GM12878 (cell line): ENCODE measurements at regions not wholly inside any gene's neighbourhood (a gene's known extent, or its start where the extent isn't known, plus 50 kb on each side); places are given as distances from the start of the nearest gene placed in this dataset.

ENCODE experiments used
- CEBPB ChIP-seq, 2 experiments: fragments of 150-350 bp in 1 of 2; IDR thresholded peaks; 2 replicates each; pipeline ENCODE4 v1.6.1; 2012 to 2014; ENCODE audit warnings: low read depth in 2 of 2, low read length in 2 of 2, borderline replicate concordance in 1 of 2, inconsistent platforms in 1 of 2
- CTCF ChIP-seq, 3 experiments: IDR thresholded peaks in 2 of 3; conservative IDR thresholded peaks in 1 of 3; 2 replicates each; pipeline ENCODE4 v1.5.1; 2011; ENCODE audit warnings: low read depth in 3 of 3, low read length in 3 of 3, mild to moderate bottlenecking in 3 of 3, control low read depth in 2 of 3, moderate library complexity in 2 of 3, inconsistent platforms in 1 of 3, mixed read lengths in 1 of 3; ENCODE audit not compliant: control insufficient read depth in 2 of 3, insufficient read depth in 1 of 3; ENCODE audit errors: extremely low read depth in 1 of 3
- EZH2 ChIP-seq: IDR thresholded peaks from 2 replicates; pipeline ENCODE4 v1.6.1; 2012; ENCODE audit warnings: low read depth, mild to moderate bottlenecking, control low read depth, inconsistent platforms, low read length, borderline replicate concordance; ENCODE audit not compliant: control insufficient read depth
- HCFC1 ChIP-seq: fragments of 150-350 bp; IDR thresholded peaks from 2 replicates; pipeline ENCODE4 v1.6.1; 2014; ENCODE audit warnings: low read length
- HDAC6 ChIP-seq: fragments of 200-600 bp; sonication (generic); IDR thresholded peaks from one replicate; pipeline ENCODE4 v1.8.0; 2017; ENCODE audit warnings: antibody characterized with exemption; ENCODE audit not compliant: unreplicated experiment
- KDM1A ChIP-seq: fragments of 200-600 bp; sonication (generic); IDR thresholded peaks from 2 replicates; pipeline ENCODE4 v1.6.1; 2016; ENCODE audit warnings: borderline replicate concordance
- LARP7 ChIP-seq: fragments of 450-650 bp; IDR thresholded peaks from 2 replicates; pipeline ENCODE4 v1.6.1; 2017; ENCODE audit warnings: mild to moderate bottlenecking
- MYC ChIP-seq: IDR thresholded peaks from 2 replicates; pipeline ENCODE4 v1.6.1; 2011; ENCODE audit warnings: mild to moderate bottlenecking, low read length, moderate library complexity, inconsistent platforms; ENCODE audit not compliant: insufficient read depth, insufficient replicate concordance, insufficient read length, severe bottlenecking
- POLR2AphosphoS5 ChIP-seq: IDR thresholded peaks from 2 replicates; pipeline ENCODE4 v1.6.1; 2011; ENCODE audit warnings: mild to moderate bottlenecking, low read length, inconsistent platforms
- RAD21 ChIP-seq: IDR thresholded peaks from 2 replicates; pipeline ENCODE4 v1.6.1; 2011; ENCODE audit warnings: mild to moderate bottlenecking, low read depth, low read length, moderate library complexity; ENCODE audit not compliant: insufficient read depth
- REST ChIP-seq: IDR thresholded peaks from 2 replicates; pipeline ENCODE4 v1.6.1; 2012; ENCODE audit warnings: mild to moderate bottlenecking, low read depth, low read length
- USF2 ChIP-seq: IDR thresholded peaks from 2 replicates; pipeline ENCODE4 v1.6.1; 2011; ENCODE audit warnings: low read depth, low read length, improper control_type of control experiment, borderline replicate concordance
- ZBTB33 ChIP-seq: fragments of 450-650 bp; IDR thresholded peaks from 2 replicates; pipeline ENCODE4 v1.6.1; 2017; ENCODE audit warnings: mild to moderate bottlenecking
- ZNF217 ChIP-seq: fragments of 450-650 bp; IDR thresholded peaks from 2 replicates; pipeline ENCODE4 v1.6.1; 2017; ENCODE audit warnings: antibody characterized with exemption, mild to moderate bottlenecking

GRCh38 chr6:6518631-6519427, 69.7 kb upstream of the LY86 start:
- TF ChIP-seq ZNF217 (no peak), HDAC6 (no peak), CEBPB (IDR thresholded peaks at IDR 0.05; ENCODE audit: borderline replicate concordance in 1 of 2, low read depth in 2 of 2, low read length in 2 of 2) (no peak), ZBTB33 (no peak), EZH2 (no peak), CTCF (IDR thresholded peaks at IDR 0.05 in 2 of 3, conservative IDR thresholded peaks at IDR 0.05 in 1 of 3; ENCODE audit: control insufficient read depth in 2 of 3, extremely low read depth in 1 of 3, insufficient read depth in 1 of 3, low read depth in 3 of 3, low read length in 3 of 3) (no peak), POLR2AphosphoS5 (no peak), REST (no peak), LARP7 (no peak), MYC (no peak), USF2 (no peak), RAD21 (no peak), HCFC1 (no peak), KDM1A (no peak)
